CD4-positive, alpha-beta T cell treated with Interleukin-6 for 4 hours (primary cell): ENCODE measurements at regions not wholly inside any gene's neighbourhood (a gene's known extent, or its start where the extent isn't known, plus 50 kb on each side); places are given as distances from the start of the nearest gene placed in this dataset.
"Not testable (repeated sequence)": the region's sequence is repeated elsewhere in the genome, so short reads cannot be mapped to it uniquely, and the experiment has no call there.

Experiments used
- DNase-seq: peaks from one replicate; pipeline ENCODE4 v3.0.0-alpha.2; 2020; ENCODE audit warnings: mixed read lengths

GRCh38 chr16:17936766-17937402, 399.7 kb downstream of the NPIPA8 start:
- no peak for DNase-seq

DNA sequence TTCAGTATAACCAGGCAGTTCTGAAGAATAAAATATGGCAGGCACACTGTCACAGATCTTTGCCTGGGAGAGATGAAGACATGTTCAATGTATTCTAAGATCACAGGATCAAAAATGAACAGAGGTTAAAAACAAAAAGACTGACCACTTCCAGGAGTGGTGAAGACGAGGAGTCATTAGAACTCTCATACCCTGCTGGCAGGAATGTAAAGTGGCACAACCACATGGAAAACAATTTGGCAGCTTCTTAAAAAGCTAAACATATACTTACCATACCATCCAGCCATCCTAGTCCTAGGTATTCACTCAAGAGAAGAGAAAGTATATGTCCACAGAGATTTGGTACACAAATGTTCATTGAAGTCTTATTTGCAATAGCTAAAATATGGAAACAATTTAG, 406.3 kb downstream of the NPIPA8 start:
- no peak for DNase-seq

DNA sequence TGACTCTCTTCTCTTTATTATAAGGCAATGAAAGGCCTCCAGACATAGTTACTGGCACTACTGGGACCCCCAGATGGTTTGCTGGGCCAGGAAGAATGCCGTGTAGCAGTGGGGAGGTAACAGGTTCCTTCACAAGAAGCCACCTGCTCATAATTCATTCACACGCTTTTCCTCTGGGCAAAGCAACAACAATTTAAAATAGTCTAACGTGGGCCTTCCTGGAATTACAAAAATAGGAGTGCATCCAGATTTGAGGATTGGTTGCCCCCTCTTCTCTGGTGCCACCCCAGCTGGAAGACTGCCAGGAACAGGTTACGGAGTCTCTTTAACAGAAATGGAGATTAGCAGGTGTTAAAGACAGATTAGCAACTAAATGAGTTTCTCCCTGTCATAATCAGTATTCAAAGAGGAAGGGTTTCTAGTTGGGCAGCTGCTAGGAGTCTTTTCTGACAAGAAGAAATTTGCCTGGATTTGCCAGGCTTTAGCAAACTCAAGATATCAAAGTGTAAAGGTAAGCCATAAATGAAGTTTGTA, 409.6 kb downstream of the NPIPA8 start:
- DNase-seq: no peak

GRCh38 chr16:17926461-17926860, 410.1 kb downstream of the NPIPA8 start:
- no peak for DNase-seq

DNA sequence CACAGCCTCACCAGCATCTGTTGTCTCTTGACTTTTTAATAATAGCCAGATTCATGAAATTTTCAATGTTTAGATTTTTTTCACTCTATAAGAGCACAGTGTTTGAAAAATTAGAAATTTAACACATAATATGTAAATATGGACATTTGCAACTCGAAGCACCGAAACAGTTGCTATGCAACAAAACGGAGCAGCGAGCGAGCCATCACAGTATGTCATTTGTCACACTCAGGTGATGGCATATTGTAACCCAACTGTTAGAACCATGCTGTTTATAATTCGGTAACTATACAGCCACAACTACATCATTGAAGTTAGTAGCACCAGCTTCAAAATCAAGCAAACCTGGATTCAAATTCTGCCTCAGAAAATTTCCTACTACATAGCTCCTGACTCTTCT, 410.8 kb downstream of the NPIPA8 start:
- no peak for DNase-seq

DNA sequence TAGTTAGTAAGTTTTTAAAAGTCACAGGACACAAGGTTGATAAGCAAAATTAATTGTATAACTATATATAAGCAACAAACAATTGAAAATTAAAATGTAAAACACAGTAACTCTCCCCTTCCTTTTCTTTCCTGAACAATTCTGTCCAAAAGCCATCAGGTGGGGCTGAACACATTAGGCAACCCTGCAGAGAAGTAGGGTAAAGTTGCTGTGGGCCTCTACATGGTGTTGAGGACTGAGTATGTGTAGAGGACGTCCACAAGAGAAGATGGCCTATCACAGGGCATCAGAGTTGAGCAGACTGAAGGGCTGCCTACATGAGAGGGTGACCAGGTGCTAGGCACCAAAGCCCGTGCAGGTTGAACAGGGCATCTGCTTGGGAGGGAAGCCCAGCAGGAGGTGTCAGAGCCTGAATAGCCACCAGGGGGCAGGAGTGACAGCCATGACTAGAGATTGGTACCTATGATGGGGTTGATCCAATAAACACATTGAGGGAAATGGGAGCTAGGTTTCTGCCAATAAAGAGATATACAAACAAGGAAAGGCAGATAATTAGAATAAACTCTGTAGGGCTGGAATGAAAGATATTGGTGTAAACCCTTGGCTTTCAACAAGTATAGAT, 415.1 kb downstream of the NPIPA8 start:
- peak; percentile 38 for DNase-seq

GRCh38 chr16:17917316-17918019, 419.1 kb downstream of the NPIPA8 start:
- no peak for DNase-seq

GRCh38 chr16:17915791-17916190, 420.7 kb downstream of the NPIPA8 start:
- no peak for DNase-seq

- no peak for DNase-seq
These were observed 422.4 kb downstream of the NPIPA8 start for GRCh38 chr16:17914168-17914567.

DNA sequence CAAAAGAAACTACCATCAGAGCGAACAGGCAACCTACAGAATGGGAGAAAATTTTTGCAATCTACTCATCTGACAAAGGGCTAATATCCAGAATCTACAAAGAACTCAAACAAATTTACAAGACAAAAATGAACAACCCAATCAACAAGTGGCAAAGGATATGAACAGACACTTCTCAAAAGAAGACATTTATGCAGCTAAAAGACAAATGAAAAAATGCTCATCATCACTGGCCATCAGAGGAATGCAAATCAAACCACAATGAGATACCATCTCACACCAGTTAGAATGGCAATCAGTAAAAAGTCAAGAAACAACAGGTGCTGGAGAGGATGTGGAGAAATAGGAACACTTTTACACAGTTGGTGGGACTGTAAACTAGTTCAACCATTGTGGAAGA, 425.0 kb downstream of the NPIPA8 start:
- not testable (repeated sequence) for DNase-seq

DNA sequence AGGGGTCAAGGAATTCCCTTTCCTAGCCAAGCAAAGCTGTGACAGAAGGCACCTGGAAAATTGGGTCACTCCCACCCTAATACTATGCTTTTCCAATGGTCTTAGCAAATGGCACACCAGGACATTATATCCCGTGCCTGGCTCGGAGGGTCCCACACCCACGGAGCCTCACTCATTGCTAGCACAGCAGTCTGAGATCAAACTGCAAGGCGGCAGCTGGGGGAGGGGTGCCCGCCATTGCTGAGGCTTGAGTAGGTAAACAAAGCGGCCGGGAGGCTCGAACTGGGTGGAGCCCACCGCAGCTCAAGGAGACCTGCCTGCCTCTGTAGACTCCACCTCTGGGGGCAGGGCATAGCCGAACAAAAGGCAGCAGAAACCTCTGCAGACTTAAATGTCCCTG, 429.9 kb downstream of the NPIPA8 start:
- DNase-seq: not testable (repeated sequence)

- DNase-seq: no peak
These were observed 430.5 kb upstream of the XYLT1 start for GRCh38 chr16:17901309-17901708.

DNA sequence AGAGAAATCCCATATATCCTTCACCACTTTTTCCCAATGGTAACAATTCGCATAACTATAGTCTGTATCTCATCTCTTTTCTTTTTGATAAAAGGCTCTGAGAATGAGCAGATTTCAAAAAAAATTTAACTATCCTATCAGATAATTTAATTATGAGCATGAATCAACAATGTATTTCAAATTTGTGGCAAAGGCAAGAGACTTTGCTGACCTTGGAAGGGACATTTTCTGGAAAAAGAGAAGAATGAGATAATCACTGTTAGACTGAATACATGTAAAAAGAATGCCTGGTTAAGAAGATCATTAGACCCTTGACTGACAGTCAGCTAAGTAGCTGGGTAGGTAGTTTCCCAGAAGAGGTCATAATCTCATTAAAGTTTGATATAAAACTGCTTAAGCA, 428.4 kb upstream of the XYLT1 start:
- DNase-seq: no peak

GRCh38 chr16:17887963-17888362, 417.2 kb upstream of the XYLT1 start:
- DNase-seq: no peak

DNA sequence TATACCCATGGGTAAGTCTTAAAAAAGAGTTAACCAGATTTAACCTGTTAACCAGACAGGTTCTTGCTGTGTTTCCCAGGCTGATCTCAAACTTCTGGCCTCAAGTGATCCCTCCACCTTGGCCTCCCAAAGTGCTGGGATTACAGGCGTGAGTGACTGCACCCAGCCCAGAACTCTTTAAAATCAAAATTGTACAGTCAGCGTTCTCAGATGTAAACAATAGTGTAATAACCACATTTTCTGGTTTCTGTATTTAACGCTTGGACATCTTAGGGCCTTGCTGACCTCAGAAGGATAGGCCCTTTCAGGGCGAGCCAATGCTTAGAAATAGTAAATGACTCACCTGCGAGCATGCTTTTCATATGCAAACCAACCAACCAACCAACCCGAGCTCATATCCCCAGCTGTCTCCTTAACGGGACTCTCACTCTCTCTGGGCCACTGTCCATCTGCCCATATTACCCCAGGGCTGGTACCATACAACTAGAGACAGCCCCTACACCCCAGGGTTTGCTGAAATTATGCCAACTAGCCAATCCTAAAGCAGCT, 415.0 kb upstream of the XYLT1 start:
- no peak for DNase-seq

- no peak for DNase-seq
These were observed 407.1 kb upstream of the XYLT1 start for GRCh38 chr16:17877821-17878360.

DNA sequence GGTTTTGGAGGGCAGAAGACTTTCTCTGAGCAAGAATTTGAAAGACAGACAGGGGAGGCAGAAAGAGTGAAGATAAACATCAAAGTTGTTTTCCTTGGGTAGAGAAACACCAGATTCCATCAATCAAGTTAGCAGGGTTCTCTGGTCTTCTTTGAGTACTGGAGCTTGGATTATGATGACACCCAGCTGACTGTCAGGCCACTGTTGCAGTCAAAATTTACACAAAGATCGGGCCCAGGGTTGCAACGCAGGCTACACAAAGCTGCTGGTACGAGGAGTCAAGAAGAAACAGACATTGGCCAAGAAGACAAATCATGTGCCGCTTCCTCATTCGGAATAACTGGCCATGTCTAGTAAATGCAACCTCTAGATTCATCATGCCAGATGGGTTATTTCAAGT, 396.2 kb upstream of the XYLT1 start:
- DNase-seq: no peak

GRCh38 chr16:17861981-17862479, 391.3 kb upstream of the XYLT1 start:
- DNase-seq: no peak

GRCh38 chr16:17858061-17858460, 387.3 kb upstream of the XYLT1 start:
- no peak for DNase-seq

DNA sequence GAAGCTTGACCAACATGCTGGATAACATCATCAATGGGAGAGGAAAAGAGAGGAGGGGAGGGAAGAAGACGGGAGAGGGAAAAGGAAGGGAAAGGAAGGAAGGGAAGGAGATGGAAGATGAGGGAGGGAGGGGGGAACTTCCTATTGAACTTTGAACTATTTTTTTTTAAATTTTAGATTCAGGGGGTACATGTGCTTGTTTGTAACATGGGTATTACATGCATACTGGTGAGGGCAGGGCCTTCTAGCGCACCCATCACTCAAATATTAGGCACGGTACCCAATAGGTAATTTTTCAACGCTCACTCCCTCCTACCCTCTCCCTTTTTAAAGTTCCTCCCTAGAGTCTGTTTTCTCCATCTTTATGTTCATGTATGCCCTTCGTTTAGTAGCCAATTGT, 383.2 kb upstream of the XYLT1 start:
- no peak for DNase-seq

GRCh38 chr16:17852977-17853702, 382.4 kb upstream of the XYLT1 start:
- no peak for DNase-seq

GRCh38 chr16:17850581-17851250, 380.0 kb upstream of the XYLT1 start:
- DNase-seq: no peak
